GM23338 (cell line): ENCODE measurements at regions not wholly inside any gene's neighbourhood (a gene's known extent, or its start where the extent isn't known, plus 50 kb on each side); places are given as distances from the start of the nearest gene placed in this dataset.
A peak's percentile ranks its signal among the peaks of the same experiment; 100 is the strongest.

Experiments
- ATAC-seq: fragments of 200-7000 bp; cut with Tn5 transposase; 3 replicates; pipeline ENCODE4 v1.9.1; 2020
- DNase-seq: peaks from one replicate; pipeline ENCODE4 v3.0.0-alpha.2; 2015; ENCODE audit warnings: low spot score
- H2AFZ ChIP-seq: fragments of 200-600 bp; sonication (generic); 2 replicates; pipeline ENCODE4 v1.8.0; 2016; ENCODE audit warnings: antibody characterized with exemption, mild to moderate bottlenecking, moderate library complexity
- H3F3A ChIP-seq: fragments of 200-600 bp; sonication (generic); replicated peaks from 2 replicates; pipeline ENCODE4 v1.8.0; 2017; ENCODE audit warnings: antibody characterized with exemption, mixed run types, low read depth
- H3K27ac ChIP-seq: fragments of 200-600 bp; sonication (generic); 2 replicates; pipeline ENCODE4 v1.6.1; 2016; ENCODE audit warnings: low read depth
- H3K27me3 ChIP-seq: fragments of 200-600 bp; sonication (generic); 2 replicates; pipeline ENCODE4 v1.8.0; 2016; ENCODE audit warnings: mild to moderate bottlenecking, mixed run types, moderate library complexity; ENCODE audit not compliant: insufficient read depth
- H3K36me3 ChIP-seq: fragments of 200-600 bp; sonication (generic); 2 replicates; pipeline ENCODE4 v1.8.0; 2016; ENCODE audit warnings: mild to moderate bottlenecking; ENCODE audit not compliant: insufficient read depth
- H3K4me1 ChIP-seq: fragments of 200-600 bp; sonication (generic); 2 replicates; pipeline ENCODE4 v1.8.0; 2016; ENCODE audit warnings: mild to moderate bottlenecking, moderate library complexity; ENCODE audit not compliant: insufficient read depth
- H3K4me2 ChIP-seq: fragments of 200-600 bp; sonication (generic); 2 replicates; pipeline ENCODE4 v1.7.1; 2017; ENCODE audit warnings: mixed run types
- H3K4me3 ChIP-seq: fragments of 200-600 bp; sonication (generic); 2 replicates; pipeline ENCODE4 v1.6.1; 2016; ENCODE audit warnings: mixed run types
- H3K79me2 ChIP-seq: fragments of 200-600 bp; sonication (generic); replicated peaks from 2 replicates; pipeline ENCODE4 v1.8.0; 2017; ENCODE audit warnings: mild to moderate bottlenecking; ENCODE audit not compliant: insufficient read depth
- H3K9me2 ChIP-seq: fragments of 200-600 bp; sonication (generic); 2 replicates; pipeline ENCODE4 v1.8.0; 2017; ENCODE audit not compliant: insufficient read depth
- H4K20me1 ChIP-seq: fragments of 200-600 bp; sonication (generic); replicated peaks from 2 replicates; pipeline ENCODE4 v1.8.0; 2017; ENCODE audit warnings: mild to moderate bottlenecking; ENCODE audit not compliant: insufficient read depth
- H3K27ac Mint-ChIP-seq: 2 replicates; pipeline ENCODE4 v1.8.0; 2020; ENCODE audit warnings: inconsistent platforms, mild to moderate bottlenecking, moderate library complexity, mixed read lengths
- H3K27me3 Mint-ChIP-seq: 3 replicates; pipeline ENCODE4 v1.8.0; 2022; ENCODE audit warnings: low read depth, mild to moderate bottlenecking, moderate library complexity, mixed read lengths, inconsistent platforms; ENCODE audit not compliant: insufficient read depth, poor library complexity
- H3K36me3 Mint-ChIP-seq: 3 replicates; pipeline ENCODE4 v1.8.0; 2021; ENCODE audit warnings: low read depth, mild to moderate bottlenecking, inconsistent platforms, moderate library complexity, mixed read lengths
- H3K4me1 Mint-ChIP-seq: 3 replicates; pipeline ENCODE4 v1.8.0; 2020; ENCODE audit warnings: mild to moderate bottlenecking, inconsistent platforms, mixed read lengths
- H3K4me3 Mint-ChIP-seq: 3 replicates; pipeline ENCODE4 v1.8.0; 2021; ENCODE audit warnings: moderate library complexity, mild to moderate bottlenecking, inconsistent platforms, mixed read lengths
- H3K9me3 Mint-ChIP-seq: 3 replicates; pipeline ENCODE4 v1.8.0; 2020; ENCODE audit warnings: moderate library complexity, mild to moderate bottlenecking, inconsistent platforms, mixed read lengths
- CREB1 ChIP-seq: fragments of 250-450 bp; sonication (Bioruptor Pico); IDR thresholded peaks from 2 replicates; pipeline ENCODE4 v1.5.0; 2020; ENCODE audit warnings: low read depth, mild to moderate bottlenecking, moderate library complexity
- CTCF ChIP-seq, 2 experiments: fragments of 200-600 bp in 1 of 2; sonication (generic) in 1 of 2; conservative IDR thresholded peaks; 2 replicates each; pipeline versions ENCODE4 v1.5.1 to v1.6.1; 2016 to 2017; ENCODE audit warnings: antibody characterized with exemption in 2 of 2, low read depth in 2 of 2, mild to moderate bottlenecking in 2 of 2, moderate library complexity in 1 of 2
- EZH2 ChIP-seq: fragments of 200-600 bp; sonication (generic); IDR thresholded peaks from one replicate; pipeline ENCODE4 v1.8.0; 2017; ENCODE audit warnings: antibody characterized with exemption, mild to moderate bottlenecking, low read depth; ENCODE audit not compliant: unreplicated experiment
- NANOG ChIP-seq: IDR thresholded peaks from 2 replicates; pipeline ENCODE4 v1.6.1; 2016; ENCODE audit warnings: antibody characterized with exemption, borderline replicate concordance
- POLR2AphosphoS5 ChIP-seq: IDR thresholded peaks from 2 replicates; pipeline ENCODE4 v1.6.1; 2016; ENCODE audit warnings: antibody characterized with exemption, low read depth
- REST ChIP-seq: IDR thresholded peaks from one replicate; pipeline ENCODE4 v1.6.1; 2018; ENCODE audit warnings: antibody characterized with exemption; ENCODE audit not compliant: unreplicated experiment
- ZNF331 ChIP-seq: fragments of 250-450 bp; sonication (Bioruptor Pico); IDR thresholded peaks from 2 replicates; pipeline ENCODE4 v1.5.0; 2020; ENCODE audit warnings: low read depth, mild to moderate bottlenecking, moderate library complexity

GRCh38 chr5:96219580-96220281 lies 213.3 kb downstream of the PCSK1 start:
- no peak overlapping the region for H3K4me3 Mint-ChIP-seq
- peaks cover 12% of the 10 kb centered on the region for H3K4me1 Mint-ChIP-seq
- DNase-seq: no peak
- H3K27me3 Mint-ChIP-seq: no peaks in the 10 kb centered on the region
- no peak overlapping the region for H2AFZ ChIP-seq
- H4K20me1 ChIP-seq: no peaks in the 10 kb centered on the region
- no peak overlapping the region for H3K4me3 ChIP-seq
- no peaks in the 10 kb centered on the region for H3K9me3 Mint-ChIP-seq
- no peaks in the 10 kb centered on the region for H3K79me2 ChIP-seq
- H3K27me3 ChIP-seq: no peaks in the 10 kb centered on the region
- TF ChIP-seq POLR2AphosphoS5 (no peak), CTCF (conservative IDR thresholded peaks at IDR 0.05; ENCODE audit: low read depth in 2 of 2) (no peak), NANOG (no peak), CREB1 (no peak)
- H3K36me3 ChIP-seq: no peaks in the 10 kb centered on the region
- no peaks in the 10 kb centered on the region for H3K36me3 Mint-ChIP-seq
- no peaks in the 10 kb centered on the region for H3F3A ChIP-seq
- H3K4me1 ChIP-seq: peaks cover 4% of the 10 kb centered on the region; the same call in 1 of the 2 replicates
- peaks cover 3% of the 10 kb centered on the region; the same call in 1 of the 2 replicates for H3K9me2 ChIP-seq
- H3K4me2 ChIP-seq: no peak overlapping the region
- no peak overlapping the region; the same call in 1 of the 2 replicates for H3K27ac Mint-ChIP-seq
- H3K27ac ChIP-seq: no peak overlapping the region
- no peak for ATAC-seq

GRCh38 chr5:96218653-96219052 lies 214.4 kb downstream of the PCSK1 start:
- no peaks in the 10 kb centered on the region for H3K27me3 ChIP-seq
- no peak overlapping the region for H3K4me3 ChIP-seq
- no peaks in the 10 kb centered on the region for H4K20me1 ChIP-seq
- no peaks in the 10 kb centered on the region for H3K27me3 Mint-ChIP-seq
- DNase-seq (no peak), ATAC-seq (peak; percentile 94)
- no peaks in the 10 kb centered on the region for H3K36me3 ChIP-seq
- H3K4me3 Mint-ChIP-seq: no peak overlapping the region
- peaks cover 3% of the 10 kb centered on the region; the same call in 1 of the 2 replicates for H3K9me2 ChIP-seq
- H3K27ac ChIP-seq: no peak overlapping the region
- peaks cover 10% of the 10 kb centered on the region for H3K4me1 ChIP-seq
- H3K4me2 ChIP-seq: no peak overlapping the region
- H3F3A ChIP-seq: no peaks in the 10 kb centered on the region
- H3K79me2 ChIP-seq: no peaks in the 10 kb centered on the region
- no peaks in the 10 kb centered on the region for H3K36me3 Mint-ChIP-seq
- H3K27ac Mint-ChIP-seq: peak overlapping the region; percentile 31; the same call in 1 of the 2 replicates
- H3K9me3 Mint-ChIP-seq: no peaks in the 10 kb centered on the region
- H3K4me1 Mint-ChIP-seq: peaks cover 14% of the 10 kb centered on the region
- H2AFZ ChIP-seq: no peak overlapping the region
- no peak for TF ChIP-seq EZH2
- no peak for TF ChIP-seq CTCF (conservative IDR thresholded peaks at IDR 0.05; ENCODE audit: low read depth in 2 of 2)
- no peak for TF ChIP-seq NANOG
- TF ChIP-seq ZNF331 (CRISPR knock-in tag): no peak
- TF ChIP-seq REST: no peak
